ENCODE measurements at regions not wholly inside any gene's neighbourhood (a gene's known extent, or its start where the extent isn't known, plus 50 kb on each side); places are given as distances from the start of the nearest gene placed in this dataset.
"Not testable (repeated sequence)": the region's sequence is repeated elsewhere in the genome, so short reads cannot be mapped to it uniquely, and the experiment has no call there.

DNA sequence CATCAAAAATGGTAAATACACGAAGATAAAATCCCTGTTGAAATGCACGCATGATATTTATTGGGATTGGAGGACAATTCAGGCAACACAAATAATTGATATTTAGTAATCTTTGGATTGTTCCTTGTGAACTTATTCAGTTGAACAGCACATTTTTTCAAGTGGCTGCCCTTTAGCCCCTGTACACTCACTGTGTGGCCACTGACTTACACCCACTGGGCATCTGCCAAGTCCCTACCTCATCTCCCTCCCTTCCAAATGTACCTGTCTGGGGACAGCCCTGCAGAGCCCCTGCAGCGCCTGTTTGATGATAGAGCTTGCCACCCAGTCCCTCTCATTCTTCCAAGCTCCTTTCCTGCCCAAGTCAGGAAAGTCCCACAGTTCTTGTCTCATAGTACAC is 154.3 kb downstream of the GLUL start:
- Mint-ChIP-seq H3K36me3 (ENCODE audit: low read depth) (no peaks in the 10 kb centered on the region), H3K27ac (no peak overlapping the region), H3K27me3 (peaks cover 7% of the 10 kb centered on the region), H3K4me3 (no peak overlapping the region), H3K9me3 (no peaks in the 10 kb centered on the region), H3K4me1 (ENCODE audit: low read depth) (peaks cover 13% of the 10 kb centered on the region)
- no peak for DNase-seq

DNA sequence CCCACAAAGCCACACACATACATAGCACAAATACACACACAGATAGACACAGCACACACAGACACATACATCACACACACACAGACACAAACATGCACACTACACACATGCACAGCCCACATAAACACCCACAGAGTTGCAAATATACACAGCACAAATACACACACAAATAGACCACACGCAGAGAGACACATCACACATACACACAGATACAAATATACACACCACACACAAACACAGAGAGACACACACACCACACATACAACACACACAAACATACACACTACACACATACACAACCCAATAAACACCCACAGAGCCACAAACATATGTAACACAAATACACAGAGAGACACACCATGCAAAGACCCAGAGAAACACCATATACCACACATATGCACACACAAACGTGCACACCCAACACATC is 154.9 kb downstream of the GLUL start:
- Mint-ChIP-seq H3K4me1 (ENCODE audit: low read depth) (peaks cover 13% of the 10 kb centered on the region), H3K4me3 (no peak overlapping the region), H3K9me3 (no peaks in the 10 kb centered on the region), H3K27me3 (peaks cover 3% of the 10 kb centered on the region), H3K27ac (no peak overlapping the region), H3K36me3 (ENCODE audit: low read depth) (no peaks in the 10 kb centered on the region)
- DNase-seq, result no peak

DNA sequence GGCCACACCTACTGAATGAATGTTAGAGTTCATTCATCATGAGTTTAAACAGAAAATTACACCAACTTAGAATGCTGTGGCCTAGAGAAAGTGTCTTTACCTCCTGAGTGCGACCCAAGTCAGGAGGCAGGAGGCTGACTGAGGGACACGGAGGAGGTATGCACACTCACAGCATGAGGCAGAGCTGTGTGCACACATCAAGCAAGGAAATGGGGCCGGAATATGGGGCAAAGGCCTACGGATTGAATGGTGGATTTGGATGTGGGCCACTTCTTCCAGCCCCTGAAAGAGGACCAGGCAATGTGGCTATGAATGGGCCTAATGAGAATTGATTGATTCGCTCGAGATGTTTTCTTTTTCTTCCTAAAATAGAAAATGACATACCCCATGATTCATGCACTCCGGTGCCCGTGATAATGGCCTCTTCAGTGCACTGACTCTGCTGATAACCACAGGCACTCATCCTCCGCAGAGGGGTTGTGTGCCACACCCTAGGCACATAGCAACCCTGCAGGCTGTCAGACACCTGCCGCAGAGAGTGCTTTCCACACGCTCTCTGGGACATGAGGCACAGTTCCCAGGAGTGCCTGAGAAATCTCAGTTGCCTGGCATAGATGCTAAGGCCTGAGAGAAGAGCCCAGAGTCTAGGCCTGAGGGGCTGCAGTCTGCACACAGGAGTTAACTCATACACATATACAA is 155.5 kb downstream of the GLUL start:
- Mint-ChIP-seq H3K36me3 (ENCODE audit: low read depth) (no peaks in the 10 kb centered on the region), H3K27me3 (peaks cover under 1% of the 10 kb centered on the region), H3K4me1 (ENCODE audit: low read depth) (peaks cover 13% of the 10 kb centered on the region), H3K4me3 (no peak overlapping the region), H3K27ac (no peak overlapping the region), H3K9me3 (no peaks in the 10 kb centered on the region)
- DNase-seq, result no peak

DNA sequence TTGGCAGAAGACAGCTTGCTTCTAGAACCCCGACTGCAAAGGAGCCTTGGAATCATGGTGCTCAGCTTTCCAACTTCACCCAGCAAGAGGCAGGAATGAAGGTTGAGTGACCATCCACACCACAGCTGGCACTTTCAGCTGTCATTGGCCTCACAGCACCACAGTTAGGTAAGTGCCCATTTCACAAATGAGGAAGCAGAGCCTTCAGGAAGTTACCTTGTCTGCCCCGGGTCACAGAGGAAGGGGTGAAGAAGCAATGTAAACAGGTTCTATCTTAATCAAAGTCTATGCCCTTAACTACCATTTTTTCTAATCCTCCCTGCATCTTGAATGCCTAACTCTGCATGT is 156.0 kb downstream of the GLUL start:
- Mint-ChIP-seq H3K9me3 (no peaks in the 10 kb centered on the region), H3K36me3 (ENCODE audit: low read depth) (no peaks in the 10 kb centered on the region), H3K27ac (no peak overlapping the region), H3K27me3 (no peaks in the 10 kb centered on the region), H3K4me3 (no peak overlapping the region), H3K4me1 (ENCODE audit: low read depth) (peaks cover 13% of the 10 kb centered on the region)
- DNase-seq, result no peak

DNA sequence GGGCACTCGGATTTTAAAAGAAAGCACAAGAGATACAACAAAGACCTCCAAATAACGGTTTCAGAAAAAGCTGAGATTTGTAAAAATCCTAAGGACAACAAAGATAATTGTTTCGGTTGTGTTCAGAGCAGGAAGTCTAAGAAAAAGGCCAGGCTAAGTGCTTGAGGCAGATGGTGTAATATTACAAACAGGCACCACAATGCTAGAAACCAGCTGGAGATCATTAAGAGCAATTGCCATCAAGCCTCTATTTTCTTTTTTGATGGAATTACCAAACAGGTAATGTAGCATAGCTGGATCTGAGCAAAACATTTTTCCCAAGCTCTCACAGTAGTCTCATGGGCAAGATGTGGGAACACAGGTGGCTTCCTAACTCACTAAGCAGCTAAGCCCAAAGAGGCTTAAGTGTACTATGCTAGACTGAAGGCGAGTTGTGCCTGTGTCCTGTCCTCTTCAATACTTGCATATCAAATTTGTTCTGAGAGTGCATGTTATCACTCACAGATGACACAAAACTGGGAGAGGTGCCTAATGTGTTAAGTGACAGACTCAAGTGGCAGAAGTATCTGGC is 161.6 kb downstream of the GLUL start:
- H3K9me3 Mint-ChIP-seq, result no peaks in the 10 kb centered on the region
- no peak overlapping the region for H3K27ac Mint-ChIP-seq
- no peaks in the 10 kb centered on the region for H3K27me3 Mint-ChIP-seq
- no peak for DNase-seq
- H3K36me3 Mint-ChIP-seq (ENCODE audit: low read depth), result no peaks in the 10 kb centered on the region
- no peak overlapping the region for H3K4me3 Mint-ChIP-seq
- no peaks in the 10 kb centered on the region for H3K4me1 Mint-ChIP-seq (ENCODE audit: low read depth)

DNA sequence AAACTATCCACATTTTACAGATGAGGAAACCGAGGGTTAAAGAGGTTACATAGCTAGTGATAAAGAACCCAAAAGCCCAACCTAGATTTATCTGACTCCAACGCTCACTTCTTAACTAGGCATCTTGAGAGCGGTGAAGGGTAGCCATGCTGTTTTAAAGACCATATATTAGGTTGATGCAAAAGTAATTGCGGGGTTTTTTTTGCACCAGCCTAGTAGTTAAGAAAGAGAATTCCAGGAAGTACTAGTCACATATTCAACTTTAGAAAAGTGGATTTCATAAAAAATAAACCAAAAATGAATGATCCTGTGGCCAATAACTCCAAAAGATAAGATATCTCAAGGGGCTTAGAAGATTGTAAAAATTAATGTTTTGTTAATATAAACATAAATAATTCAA is 162.1 kb downstream of the GLUL start:
- no peaks in the 10 kb centered on the region for H3K9me3 Mint-ChIP-seq
- no peak overlapping the region for H3K27ac Mint-ChIP-seq
- H3K4me1 Mint-ChIP-seq (ENCODE audit: low read depth), result no peaks in the 10 kb centered on the region
- no peaks in the 10 kb centered on the region for H3K27me3 Mint-ChIP-seq
- no peaks in the 10 kb centered on the region for H3K36me3 Mint-ChIP-seq (ENCODE audit: low read depth)
- no peak for DNase-seq
- H3K4me3 Mint-ChIP-seq, result no peak overlapping the region

DNA sequence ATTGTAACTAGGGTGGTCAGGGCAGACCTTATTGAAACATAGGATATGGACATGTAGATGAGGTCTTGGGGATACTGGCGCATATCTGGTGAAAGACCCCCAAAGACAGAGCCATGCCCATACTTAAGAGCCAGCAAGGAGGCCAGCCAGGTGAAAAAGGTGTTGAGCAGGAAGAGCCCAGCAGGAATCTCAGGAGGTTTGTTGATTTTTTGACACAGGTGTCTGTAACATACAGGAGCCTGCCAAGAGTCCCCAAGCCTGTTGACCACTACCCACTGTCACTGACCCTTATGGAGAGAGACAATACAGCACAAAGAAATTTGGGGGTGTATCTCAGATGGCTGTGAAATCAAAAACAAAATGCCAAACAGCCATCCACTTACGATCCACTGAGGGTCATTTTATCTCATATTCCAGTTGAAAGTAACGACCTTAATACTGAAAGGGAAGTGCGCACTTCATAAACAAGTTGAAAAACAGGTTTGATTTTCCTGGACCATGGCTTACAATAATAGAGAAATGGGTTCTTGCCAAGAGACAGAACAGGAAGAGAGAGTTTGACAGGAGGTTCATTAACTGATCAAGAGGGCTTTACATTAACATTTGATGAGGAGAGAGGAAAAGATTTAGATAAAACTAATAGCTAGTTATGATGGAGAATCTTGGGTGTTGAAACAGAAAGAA is 163.6 kb downstream of the GLUL start:
- H3K4me3 Mint-ChIP-seq, result no peak overlapping the region
- DNase-seq, result no peak
- H3K27me3 Mint-ChIP-seq, result no peaks in the 10 kb centered on the region
- no peak overlapping the region for H3K27ac Mint-ChIP-seq
- no peaks in the 10 kb centered on the region for H3K9me3 Mint-ChIP-seq
- H3K36me3 Mint-ChIP-seq (ENCODE audit: low read depth), result no peaks in the 10 kb centered on the region
- no peaks in the 10 kb centered on the region for H3K4me1 Mint-ChIP-seq (ENCODE audit: low read depth)

DNA sequence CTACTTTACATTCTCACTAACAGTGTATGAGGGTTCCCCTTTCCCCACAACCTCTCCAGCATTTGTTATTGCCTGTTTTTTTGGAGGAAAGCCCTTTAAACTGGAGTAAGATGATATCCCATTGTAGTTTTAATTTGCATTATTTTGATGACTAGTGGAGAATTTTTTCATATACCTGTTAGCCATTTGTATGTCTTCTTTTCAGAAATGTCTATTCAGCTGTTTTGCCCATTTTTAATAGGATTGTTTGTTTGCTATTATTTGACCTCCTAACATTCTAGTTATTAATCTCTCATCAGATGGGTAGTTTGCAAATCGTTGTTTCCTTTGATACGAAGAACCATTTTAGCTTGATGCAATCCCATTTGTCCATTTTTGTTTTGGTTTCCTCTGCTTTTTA is 165.0 kb downstream of the GLUL start:
- no peak overlapping the region for H3K4me3 Mint-ChIP-seq
- H3K9me3 Mint-ChIP-seq, result peaks cover 7% of the 10 kb centered on the region
- H3K27ac Mint-ChIP-seq, result no peak overlapping the region
- H3K27me3 Mint-ChIP-seq, result no peaks in the 10 kb centered on the region
- no peak for DNase-seq
- no peaks in the 10 kb centered on the region for H3K4me1 Mint-ChIP-seq (ENCODE audit: low read depth)
- no peaks in the 10 kb centered on the region for H3K36me3 Mint-ChIP-seq (ENCODE audit: low read depth)

DNA sequence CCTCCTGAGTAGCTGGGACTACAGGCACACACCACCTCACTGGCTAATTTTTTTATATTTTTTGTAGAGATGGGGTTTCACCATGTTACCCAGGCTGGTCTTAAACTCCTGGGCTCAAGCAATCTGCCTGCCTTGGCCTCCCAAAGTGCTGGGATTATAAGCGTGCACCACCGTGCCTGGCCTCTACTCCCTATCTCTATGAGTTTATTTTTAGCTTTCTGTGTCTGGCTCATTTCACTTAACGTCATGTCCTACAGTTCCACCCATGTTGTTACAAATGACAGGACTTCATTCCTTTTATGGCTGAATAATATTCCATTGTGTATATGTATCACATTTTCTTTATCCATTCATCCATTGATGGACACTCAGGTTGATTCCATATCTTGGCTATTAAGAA is 164.2 kb upstream of the ZNF648 start:
- not testable (repeated sequence) for H3K36me3 Mint-ChIP-seq (ENCODE audit: low read depth); H3K4me3 Mint-ChIP-seq; H3K27ac Mint-ChIP-seq

DNA sequence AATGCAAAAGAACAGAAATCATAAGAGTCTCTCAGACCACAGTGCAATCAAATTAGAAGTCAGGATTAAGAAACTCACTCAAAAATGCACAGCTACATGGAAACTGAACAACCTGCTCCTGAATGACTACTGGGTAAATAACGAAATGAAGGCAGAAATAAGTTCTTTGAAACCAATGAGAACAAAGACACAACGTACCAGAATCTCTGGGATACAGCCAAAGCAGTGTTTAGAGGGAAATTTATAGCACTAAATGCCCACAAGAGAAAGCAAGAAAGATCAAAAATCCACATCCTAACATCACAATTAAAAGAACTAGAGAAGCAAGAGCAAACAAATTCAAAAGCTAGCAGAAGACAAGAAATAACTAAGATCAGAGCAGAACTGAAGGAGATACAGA is 160.5 kb upstream of the ZNF648 start:
- peaks cover 14% of the 10 kb centered on the region for H3K9me3 Mint-ChIP-seq
- H3K27ac Mint-ChIP-seq; H3K4me1 Mint-ChIP-seq (ENCODE audit: low read depth); H3K4me3 Mint-ChIP-seq; DNase-seq; H3K27me3 Mint-ChIP-seq; H3K36me3 Mint-ChIP-seq (ENCODE audit: low read depth): not testable (repeated sequence)

More for the DNA sequence above, 164.2 kb upstream of the ZNF648 start:
- H3K9me3 Mint-ChIP-seq; H3K4me1 Mint-ChIP-seq (ENCODE audit: low read depth); H3K27me3 Mint-ChIP-seq; DNase-seq: not testable (repeated sequence)

DNA sequence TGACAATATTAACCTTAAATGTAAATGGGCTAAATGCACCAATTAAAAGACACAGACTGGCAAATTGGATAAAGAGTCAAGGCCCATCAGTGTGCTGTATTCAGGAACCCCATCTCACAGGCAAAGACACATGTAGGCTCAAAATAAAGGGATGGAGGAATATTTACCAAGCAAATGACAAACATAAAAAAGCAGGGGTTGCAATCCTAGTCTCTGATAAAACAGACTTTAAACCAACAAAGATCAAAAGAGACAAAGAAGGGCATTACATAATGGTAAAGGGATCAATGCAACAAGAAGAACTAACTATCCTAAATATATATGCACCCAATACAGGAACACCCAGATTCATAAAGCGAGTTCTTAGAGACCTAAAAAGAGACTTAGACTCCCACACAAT is 159.9 kb upstream of the ZNF648 start:
- peaks cover 14% of the 10 kb centered on the region for H3K9me3 Mint-ChIP-seq

DNA sequence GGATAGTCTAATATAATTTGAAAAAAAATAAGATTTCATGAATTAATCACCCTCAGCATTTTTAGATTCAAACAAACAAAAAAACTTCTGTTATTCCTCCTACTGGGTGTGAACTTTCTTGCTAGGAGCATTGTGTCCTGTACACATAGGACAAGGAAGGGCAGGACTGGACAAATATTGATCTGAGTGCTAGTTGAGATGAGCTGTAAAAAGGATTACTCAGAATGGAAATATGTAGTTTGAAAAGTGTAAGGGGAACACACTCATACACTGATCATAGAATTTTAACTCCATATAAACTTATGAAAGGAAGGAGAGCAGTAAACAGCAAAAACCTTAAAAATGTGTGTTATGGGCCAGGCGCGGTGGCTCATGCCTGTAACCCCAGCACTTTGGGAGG is 156.5 kb upstream of the ZNF648 start:
- Mint-ChIP-seq H3K4me1 (ENCODE audit: low read depth) (no peaks in the 10 kb centered on the region), H3K9me3 (peaks cover 14% of the 10 kb centered on the region), H3K4me3 (no peak overlapping the region), H3K27me3 (peaks cover 9% of the 10 kb centered on the region), H3K27ac (no peak overlapping the region), H3K36me3 (ENCODE audit: low read depth) (no peaks in the 10 kb centered on the region)
- no peak for DNase-seq

More for the DNA sequence above, 159.9 kb upstream of the ZNF648 start:
- not testable (repeated sequence) for H3K4me1 Mint-ChIP-seq (ENCODE audit: low read depth); H3K27ac Mint-ChIP-seq; DNase-seq; H3K36me3 Mint-ChIP-seq (ENCODE audit: low read depth); H3K27me3 Mint-ChIP-seq; H3K4me3 Mint-ChIP-seq

DNA sequence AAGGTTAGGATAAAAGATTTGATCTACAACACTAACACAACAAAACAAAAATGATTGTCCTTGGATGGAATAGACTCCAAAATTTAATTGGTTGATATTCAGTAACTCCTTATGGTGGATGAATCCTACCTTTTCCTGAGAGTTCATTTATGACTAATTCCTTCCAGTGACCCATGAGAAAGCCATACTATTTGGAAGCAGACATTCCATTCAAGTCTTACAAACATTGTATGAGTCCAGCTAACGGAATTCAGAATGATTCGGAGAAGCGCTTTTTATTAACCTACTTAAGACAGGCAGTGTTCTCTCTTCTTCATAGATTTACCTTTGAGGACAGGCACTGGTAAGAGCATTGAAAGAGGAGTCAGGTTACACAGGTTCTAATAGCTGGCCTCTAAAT is 155.6 kb upstream of the ZNF648 start:
- Mint-ChIP-seq H3K27me3 (peaks cover 9% of the 10 kb centered on the region), H3K36me3 (ENCODE audit: low read depth) (no peaks in the 10 kb centered on the region), H3K27ac (no peak overlapping the region), H3K4me1 (ENCODE audit: low read depth) (no peaks in the 10 kb centered on the region), H3K9me3 (peaks cover 11% of the 10 kb centered on the region), H3K4me3 (no peak overlapping the region)
- no peak for DNase-seq

DNA sequence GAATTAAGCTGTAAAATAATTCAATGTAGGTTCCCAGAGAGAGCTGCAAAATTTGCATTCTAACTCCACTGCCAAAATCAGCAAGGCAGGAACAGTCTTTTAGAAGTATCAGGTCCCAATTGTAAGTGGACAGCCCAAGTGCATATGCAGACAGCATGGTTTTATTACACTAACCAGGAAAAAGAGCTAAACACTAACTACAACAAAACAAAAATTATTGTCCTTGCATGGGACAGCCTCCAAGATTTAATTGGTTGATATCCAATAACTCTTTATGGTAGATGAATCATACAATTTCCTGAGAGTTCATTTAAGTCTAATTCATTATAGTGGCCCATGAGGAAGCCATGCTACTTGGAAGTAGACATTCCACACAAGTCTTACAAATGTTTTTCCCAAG is 154.3 kb upstream of the ZNF648 start:
- no peak for DNase-seq
- Mint-ChIP-seq H3K4me1 (ENCODE audit: low read depth) (no peaks in the 10 kb centered on the region), H3K4me3 (no peak overlapping the region), H3K9me3 (peaks cover 6% of the 10 kb centered on the region), H3K27ac (no peak overlapping the region), H3K27me3 (peaks cover 9% of the 10 kb centered on the region), H3K36me3 (ENCODE audit: low read depth) (no peaks in the 10 kb centered on the region)

DNA sequence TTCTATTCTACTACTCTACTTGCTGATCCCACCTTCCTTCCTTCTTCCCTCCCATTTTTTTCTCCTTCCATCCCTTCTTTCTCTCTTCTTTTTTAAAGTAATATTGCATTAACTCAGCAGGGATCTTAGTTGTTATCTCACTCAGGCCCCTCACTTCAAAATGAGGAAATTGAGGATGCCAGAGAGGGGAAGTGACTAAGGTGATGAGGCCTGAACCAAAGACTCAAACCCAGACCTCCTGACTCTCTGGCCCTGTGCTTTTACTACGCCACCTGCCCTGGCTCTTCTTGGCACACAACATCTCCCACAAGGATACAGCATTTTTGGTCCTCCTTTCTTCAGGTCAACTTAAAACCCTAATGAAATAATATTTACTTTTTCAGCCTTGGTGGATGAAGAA is 151.7 kb upstream of the ZNF648 start:
- H3K27me3 Mint-ChIP-seq, result peaks cover 6% of the 10 kb centered on the region
- no peaks in the 10 kb centered on the region for H3K4me1 Mint-ChIP-seq (ENCODE audit: low read depth)
- H3K4me3 Mint-ChIP-seq, result no peak overlapping the region
- H3K36me3 Mint-ChIP-seq (ENCODE audit: low read depth), result no peaks in the 10 kb centered on the region
- H3K9me3 Mint-ChIP-seq, result no peaks in the 10 kb centered on the region
- no peak for DNase-seq
- H3K27ac Mint-ChIP-seq, result no peak overlapping the region
